ENCODE measurements at regions not wholly inside any gene's neighbourhood (a gene's known extent, or its start where the extent isn't known, plus 50 kb on each side); places are given as distances from the start of the nearest gene placed in this dataset.

DNA sequence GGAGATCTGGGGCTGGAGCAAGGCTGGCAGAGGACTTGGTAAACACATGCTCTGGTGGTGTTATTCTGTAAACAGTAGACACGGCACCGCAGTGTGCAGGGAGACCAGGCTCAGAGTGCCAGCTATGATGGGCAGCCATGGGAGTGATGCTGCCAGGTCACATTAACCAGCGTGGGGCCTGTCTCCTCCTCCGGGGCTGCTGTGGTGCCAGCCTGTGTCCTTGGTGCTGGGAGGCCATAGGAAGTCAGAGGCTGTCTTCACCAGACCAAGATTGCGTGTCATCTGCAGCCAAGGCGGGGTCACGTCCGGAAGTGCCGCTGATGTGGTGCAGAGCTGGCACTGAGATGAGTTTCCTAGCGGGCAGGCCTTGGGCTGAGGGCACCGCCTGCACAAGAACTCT lies 236.0 kb downstream of the GLRX3 start:
- TF ChIP-seq, protein P1, sequence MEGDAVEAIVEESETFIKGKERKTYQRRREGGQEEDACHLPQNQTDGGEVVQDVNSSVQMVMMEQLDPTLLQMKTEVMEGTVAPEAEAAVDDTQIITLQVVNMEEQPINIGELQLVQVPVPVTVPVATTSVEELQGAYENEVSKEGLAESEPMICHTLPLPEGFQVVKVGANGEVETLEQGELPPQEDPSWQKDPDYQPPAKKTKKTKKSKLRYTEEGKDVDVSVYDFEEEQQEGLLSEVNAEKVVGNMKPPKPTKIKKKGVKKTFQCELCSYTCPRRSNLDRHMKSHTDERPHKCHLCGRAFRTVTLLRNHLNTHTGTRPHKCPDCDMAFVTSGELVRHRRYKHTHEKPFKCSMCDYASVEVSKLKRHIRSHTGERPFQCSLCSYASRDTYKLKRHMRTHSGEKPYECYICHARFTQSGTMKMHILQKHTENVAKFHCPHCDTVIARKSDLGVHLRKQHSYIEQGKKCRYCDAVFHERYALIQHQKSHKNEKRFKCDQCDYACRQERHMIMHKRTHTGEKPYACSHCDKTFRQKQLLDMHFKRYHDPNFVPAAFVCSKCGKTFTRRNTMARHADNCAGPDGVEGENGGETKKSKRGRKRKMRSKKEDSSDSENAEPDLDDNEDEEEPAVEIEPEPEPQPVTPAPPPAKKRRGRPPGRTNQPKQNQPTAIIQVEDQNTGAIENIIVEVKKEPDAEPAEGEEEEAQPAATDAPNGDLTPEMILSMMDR (IDR thresholded peaks at IDR 0.05): no peak
- TF ChIP-seq POLR2A (IDR thresholded peaks at IDR 0.05): no peak
